ENCODE measurements at regions not wholly inside any gene's neighbourhood (a gene's known extent, or its start where the extent isn't known, plus 50 kb on each side); places are given as distances from the start of the nearest gene placed in this dataset.

- H3K27me3 ChIP-seq: no peaks in the 10 kb centered on the region
- intact Hi-C loops (cut with DNase I): no loop called here
- WGBS, 3 donors: 19 to 51% (median 34%) methylated on average over 2 of the region's 2 CpGs
- DNase-seq: no peak
- no peak for TF ChIP-seq POLR2A (IDR thresholded peaks at IDR 0.05)
- no peak for TF ChIP-seq EP300 (IDR thresholded peaks at IDR 0.05)
- TF ChIP-seq CTCF (IDR thresholded peaks at IDR 0.05): no peak
- no peak overlapping the region for H3K4me3 ChIP-seq
- H3K9me3 ChIP-seq: no peaks in the 10 kb centered on the region
- no peaks in the 10 kb centered on the region for H3K4me1 ChIP-seq (ENCODE audit: insufficient read depth)
- no peak overlapping the region for H3K27ac ChIP-seq
- no peaks in the 10 kb centered on the region for H3K36me3 ChIP-seq
These were observed 339.8 kb upstream of the SEMA6D start for GRCh38 chr15:47377465-47377864.

- 49 to 72% (median 61%) methylated on average over 2 of the region's 2 CpGs for WGBS, 3 donors
- H3K27ac ChIP-seq: no peak overlapping the region
- no peaks in the 10 kb centered on the region for H3K9me3 ChIP-seq
- no peak overlapping the region for H3K4me3 ChIP-seq
- no peaks in the 10 kb centered on the region for H3K4me1 ChIP-seq (ENCODE audit: insufficient read depth)
- no peaks in the 10 kb centered on the region for H3K27me3 ChIP-seq
- TF ChIP-seq POLR2A (IDR thresholded peaks at IDR 0.05) (no peak), CTCF (IDR thresholded peaks at IDR 0.05) (no peak), EP300 (IDR thresholded peaks at IDR 0.05) (no peak)
- no peaks in the 10 kb centered on the region for H3K36me3 ChIP-seq
- intact Hi-C loops (cut with DNase I): no loop called here
- no peak for DNase-seq
These were observed 338.8 kb upstream of the SEMA6D start for GRCh38 chr15:47378527-47378926.

- Histone ChIP-seq H3K4me3 (no peak overlapping the region), H3K9me3 (no peaks in the 10 kb centered on the region), H3K4me1 (ENCODE audit: insufficient read depth) (peaks cover 3% of the 10 kb centered on the region), H3K27me3 (no peaks in the 10 kb centered on the region), H3K27ac (no peak overlapping the region), H3K36me3 (no peaks in the 10 kb centered on the region)
- 91 to 94% (median 93%) methylated on average over 5 of the region's 5 CpGs for WGBS, 3 donors
- no peak for TF ChIP-seq POLR2A (IDR thresholded peaks at IDR 0.05)
- TF ChIP-seq CTCF (IDR thresholded peaks at IDR 0.05): no peak
- TF ChIP-seq EP300 (IDR thresholded peaks at IDR 0.05): no peak
- no peak for DNase-seq
- intact Hi-C loops (cut with DNase I): no loop called here
These were observed 334.2 kb upstream of the SEMA6D start for GRCh38 chr15:47383102-47383501.

- Histone ChIP-seq H3K36me3 (no peaks in the 10 kb centered on the region), H3K27me3 (no peaks in the 10 kb centered on the region), H3K27ac (no peak overlapping the region), H3K9me3 (no peaks in the 10 kb centered on the region), H3K4me3 (no peak overlapping the region), H3K4me1 (ENCODE audit: insufficient read depth) (peaks cover 3% of the 10 kb centered on the region)
- intact Hi-C loops (cut with DNase I): no loop called here
- TF ChIP-seq CTCF (IDR thresholded peaks at IDR 0.05) (no peak), POLR2A (IDR thresholded peaks at IDR 0.05) (no peak), EP300 (IDR thresholded peaks at IDR 0.05) (no peak)
- WGBS, 3 donors: 28 to 41% (median 31%) methylated on average over 3 of the region's 3 CpGs
- no peak for DNase-seq
These were observed 333.5 kb upstream of the SEMA6D start for GRCh38 chr15:47383801-47384200.

- 13 to 19% (median 16%) methylated on average over 4 of the region's 4 CpGs for WGBS, 3 donors
- H3K4me1 ChIP-seq (ENCODE audit: insufficient read depth): peaks cover 3% of the 10 kb centered on the region
- H3K27ac ChIP-seq: no peak overlapping the region
- TF ChIP-seq POLR2A (IDR thresholded peaks at IDR 0.05): no peak
- H3K27me3 ChIP-seq: no peaks in the 10 kb centered on the region
- no peaks in the 10 kb centered on the region for H3K36me3 ChIP-seq
- no peaks in the 10 kb centered on the region for H3K9me3 ChIP-seq
- intact Hi-C loops (cut with DNase I): no loop called here
- peak; percentile 26 to 55 (median 39) for DNase-seq
- H3K4me3 ChIP-seq: no peak overlapping the region
These were observed 333.0 kb upstream of the SEMA6D start for GRCh38 chr15:47384341-47384740.
